Panc1 (cell line): ENCODE measurements at regions not wholly inside any gene's neighbourhood (a gene's known extent, or its start where the extent isn't known, plus 50 kb on each side); places are given as distances from the start of the nearest gene placed in this dataset.

Source experiments
- CTCF ChIP-seq: fragments of 450-650 bp; IDR thresholded peaks from 2 replicates; pipeline ENCODE4 v1.5.1; 2017; ENCODE audit warnings: mild to moderate bottlenecking
- POLR2AphosphoS5 ChIP-seq: IDR thresholded peaks from 2 replicates; pipeline ENCODE4 v1.6.1; 2012; ENCODE audit warnings: mild to moderate bottlenecking, low read depth, low read length, moderate library complexity
- SIN3A ChIP-seq: IDR thresholded peaks from 2 replicates; pipeline ENCODE4 v1.6.1; 2012; ENCODE audit warnings: low read depth, mild to moderate bottlenecking, low read length, moderate library complexity, borderline replicate concordance; ENCODE audit not compliant: insufficient read depth

- no peak for TF ChIP-seq SIN3A
- no peak for TF ChIP-seq CTCF
- TF ChIP-seq POLR2AphosphoS5, result no peak
Observed at GRCh38 chr3:94564247-94564646, 501.4 kb downstream of the NSUN3 start.
